Fibroblast of gingiva (primary cell): ENCODE measurements at regions not wholly inside any gene's neighbourhood (a gene's known extent, or its start where the extent isn't known, plus 50 kb on each side); places are given as distances from the start of the nearest gene placed in this dataset.

Experiments used
- DNase-seq: peaks from one replicate; pipeline ENCODE4 v3.0.0-alpha.2; 2011; ENCODE audit warnings: low read depth

GRCh38 chr5:20537911-20538703 lies 550.1 kb upstream of the CDH18 start:
- no peak for DNase-seq

- DNase-seq: no peak
These were observed 548.8 kb upstream of the CDH18 start for GRCh38 chr5:20536813-20537212.

- no peak for DNase-seq
These were observed 548.3 kb upstream of the CDH18 start for GRCh38 chr5:20536341-20536740.

- no peak for DNase-seq
These were observed 540.5 kb upstream of the CDH18 start for GRCh38 chr5:20528471-20528870.

GRCh38 chr5:20524991-20525529 lies 537.1 kb upstream of the CDH18 start:
- DNase-seq: no peak

- no peak for DNase-seq
These were observed 535.0 kb upstream of the CDH18 start for GRCh38 chr5:20522905-20523482.

GRCh38 chr5:20515606-20516005 lies 527.6 kb upstream of the CDH18 start:
- no peak for DNase-seq

GRCh38 chr5:20514145-20514544 lies 526.1 kb upstream of the CDH18 start:
- DNase-seq: no peak

GRCh38 chr5:20500546-20500945 lies 512.5 kb upstream of the CDH18 start:
- no peak for DNase-seq

- no peak for DNase-seq
These were observed 510.9 kb upstream of the CDH18 start for GRCh38 chr5:20498926-20499325.

GRCh38 chr5:20498102-20498501 lies 510.1 kb upstream of the CDH18 start:
- no peak for DNase-seq

- no peak for DNase-seq
These were observed 509.4 kb upstream of the CDH18 start for GRCh38 chr5:20497356-20497755.

GRCh38 chr5:20494706-20495105 lies 506.7 kb upstream of the CDH18 start:
- no peak for DNase-seq

- DNase-seq: no peak
These were observed 498.8 kb upstream of the CDH18 start for GRCh38 chr5:20486826-20487225.

- DNase-seq: no peak
These were observed 488.0 kb upstream of the CDH18 start for GRCh38 chr5:20476016-20476415.

- DNase-seq: no peak
These were observed 483.0 kb upstream of the CDH18 start for GRCh38 chr5:20470997-20471396.

GRCh38 chr5:20469792-20470191 lies 481.8 kb upstream of the CDH18 start:
- no peak for DNase-seq

GRCh38 chr5:20469390-20469789 lies 481.4 kb upstream of the CDH18 start:
- DNase-seq: no peak

GRCh38 chr5:20466512-20466911 lies 478.5 kb upstream of the CDH18 start:
- no peak for DNase-seq

- no peak for DNase-seq
These were observed 475.2 kb upstream of the CDH18 start for GRCh38 chr5:20463206-20463605.

GRCh38 chr5:20446121-20446520 lies 458.1 kb upstream of the CDH18 start:
- DNase-seq: no peak

- no peak for DNase-seq
These were observed 457.4 kb upstream of the CDH18 start for GRCh38 chr5:20445326-20445860.

GRCh38 chr5:20434786-20435185 lies 446.8 kb upstream of the CDH18 start:
- no peak for DNase-seq
